ENCODE measurements at regions not wholly inside any gene's neighbourhood (a gene's known extent, or its start where the extent isn't known, plus 50 kb on each side); places are given as distances from the start of the nearest gene placed in this dataset.

DNA sequence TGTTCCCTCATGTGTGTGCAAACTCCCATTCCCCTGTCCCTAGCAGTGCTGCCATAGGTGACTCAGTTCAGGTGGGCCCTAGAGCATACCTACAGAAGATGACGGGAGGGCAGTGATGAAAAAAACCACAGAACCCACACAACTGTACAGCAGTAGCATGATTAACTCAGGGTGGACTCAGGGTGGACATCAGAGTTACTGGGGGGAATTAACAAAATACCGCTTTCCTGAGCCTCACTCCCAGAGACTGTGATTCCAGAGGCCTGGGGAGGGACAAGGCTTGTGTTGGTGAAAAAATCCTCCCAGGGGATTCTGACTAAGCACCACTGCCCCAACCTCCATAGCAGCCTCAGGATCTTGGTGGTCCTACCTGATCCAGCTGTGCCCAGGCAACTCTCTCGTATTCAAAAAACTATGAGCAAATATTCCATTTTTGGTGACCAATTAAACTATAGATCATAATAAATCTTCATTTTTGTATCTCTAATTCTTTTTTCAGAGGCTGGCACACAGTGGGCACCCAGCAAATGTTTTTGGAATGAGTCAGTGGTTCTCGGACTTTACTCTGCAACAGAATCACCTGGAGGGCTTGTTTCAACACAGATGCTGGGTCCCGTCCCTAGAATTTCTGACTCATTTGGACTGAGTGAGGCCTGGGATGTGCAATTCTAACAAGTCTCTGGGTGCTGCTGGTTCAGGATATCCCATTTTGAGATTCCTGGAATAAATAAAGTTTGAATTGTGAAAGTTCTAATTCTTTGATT lies 84.1 kb upstream of the NABP1 start:
- TF ChIP-seq, protein P1, sequence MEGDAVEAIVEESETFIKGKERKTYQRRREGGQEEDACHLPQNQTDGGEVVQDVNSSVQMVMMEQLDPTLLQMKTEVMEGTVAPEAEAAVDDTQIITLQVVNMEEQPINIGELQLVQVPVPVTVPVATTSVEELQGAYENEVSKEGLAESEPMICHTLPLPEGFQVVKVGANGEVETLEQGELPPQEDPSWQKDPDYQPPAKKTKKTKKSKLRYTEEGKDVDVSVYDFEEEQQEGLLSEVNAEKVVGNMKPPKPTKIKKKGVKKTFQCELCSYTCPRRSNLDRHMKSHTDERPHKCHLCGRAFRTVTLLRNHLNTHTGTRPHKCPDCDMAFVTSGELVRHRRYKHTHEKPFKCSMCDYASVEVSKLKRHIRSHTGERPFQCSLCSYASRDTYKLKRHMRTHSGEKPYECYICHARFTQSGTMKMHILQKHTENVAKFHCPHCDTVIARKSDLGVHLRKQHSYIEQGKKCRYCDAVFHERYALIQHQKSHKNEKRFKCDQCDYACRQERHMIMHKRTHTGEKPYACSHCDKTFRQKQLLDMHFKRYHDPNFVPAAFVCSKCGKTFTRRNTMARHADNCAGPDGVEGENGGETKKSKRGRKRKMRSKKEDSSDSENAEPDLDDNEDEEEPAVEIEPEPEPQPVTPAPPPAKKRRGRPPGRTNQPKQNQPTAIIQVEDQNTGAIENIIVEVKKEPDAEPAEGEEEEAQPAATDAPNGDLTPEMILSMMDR (IDR thresholded peaks at IDR 0.05) = no peak
- TF ChIP-seq POLR2A (IDR thresholded peaks at IDR 0.05) = no peak
- 55 to 62% methylated on average over 5 of the region's 5 CpGs for WGBS, 2 donors
- intact Hi-C loops (cut with DNase I; ENCODE audit: low total_unique reads) = no loop called here
- H3K4me3 ChIP-seq (ENCODE audit: low read depth, poor library complexity, severe bottlenecking) = no peak overlapping the region
- DNase-seq (ENCODE audit: low spot score in 2 of 2) = no peak

DNA sequence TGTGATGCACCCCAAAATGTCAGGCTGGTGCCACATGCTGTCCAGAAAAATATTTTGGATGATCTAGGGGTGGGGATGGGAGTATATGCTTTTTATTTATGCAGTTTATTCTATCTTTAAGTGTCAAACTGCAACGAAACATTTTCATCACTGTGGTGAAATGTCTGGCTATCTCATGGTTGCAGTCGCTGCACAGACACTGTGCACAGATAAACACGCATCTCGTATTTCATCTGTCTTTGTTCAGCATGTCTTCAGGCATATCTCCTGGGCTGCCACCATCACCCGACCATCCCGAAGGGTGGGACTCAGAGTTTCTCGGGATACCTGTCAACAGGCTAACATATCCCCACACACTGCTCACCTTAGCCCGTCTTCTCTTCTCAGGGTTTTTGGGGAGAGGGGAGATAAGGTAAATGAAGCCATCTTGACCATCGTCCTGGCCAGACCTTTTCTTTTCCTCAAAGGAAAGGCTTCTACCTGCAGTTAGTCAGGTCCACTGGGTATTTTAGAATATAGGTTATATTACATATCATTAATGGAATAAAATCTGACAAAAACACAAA lies 80.7 kb upstream of the NABP1 start:
- intact Hi-C loops (cut with DNase I; ENCODE audit: low total_unique reads) = no loop called here
- no peak for DNase-seq (ENCODE audit: low spot score in 2 of 2)
- no peak overlapping the region for H3K4me3 ChIP-seq (ENCODE audit: low read depth, poor library complexity, severe bottlenecking)
- WGBS, 2 donors = 75% methylated on average over 9 of the region's 9 CpGs
- TF ChIP-seq, protein P1 (IDR thresholded peaks at IDR 0.05) = no peak
- TF ChIP-seq POLR2A (IDR thresholded peaks at IDR 0.05) = no peak

DNA sequence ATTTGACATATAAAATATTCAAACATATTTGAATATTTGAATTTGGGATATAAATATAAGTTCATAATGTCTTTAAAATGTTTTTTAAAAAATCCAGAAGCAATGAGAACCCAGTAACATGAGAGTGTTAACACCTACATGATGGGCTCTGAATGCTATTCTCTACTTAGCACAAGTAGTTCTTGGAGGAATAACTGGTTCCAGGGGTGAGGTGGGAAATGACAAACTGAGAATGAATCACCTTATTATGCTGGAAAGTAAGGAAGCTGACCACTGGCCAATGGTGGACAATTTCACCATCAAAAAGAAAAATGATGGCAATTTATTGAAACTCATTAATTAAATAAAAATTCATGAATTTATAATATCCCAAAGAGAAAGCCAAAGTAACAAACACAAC lies 79.6 kb upstream of the NABP1 start:
- TF ChIP-seq, protein P1 (IDR thresholded peaks at IDR 0.05) = no peak
- TF ChIP-seq POLR2A (IDR thresholded peaks at IDR 0.05) = no peak
- no peak for DNase-seq (ENCODE audit: low spot score in 2 of 2)
- intact Hi-C loops (cut with DNase I; ENCODE audit: low total_unique reads) = no loop called here
- H3K4me3 ChIP-seq (ENCODE audit: low read depth, poor library complexity, severe bottlenecking) = no peak overlapping the region

DNA sequence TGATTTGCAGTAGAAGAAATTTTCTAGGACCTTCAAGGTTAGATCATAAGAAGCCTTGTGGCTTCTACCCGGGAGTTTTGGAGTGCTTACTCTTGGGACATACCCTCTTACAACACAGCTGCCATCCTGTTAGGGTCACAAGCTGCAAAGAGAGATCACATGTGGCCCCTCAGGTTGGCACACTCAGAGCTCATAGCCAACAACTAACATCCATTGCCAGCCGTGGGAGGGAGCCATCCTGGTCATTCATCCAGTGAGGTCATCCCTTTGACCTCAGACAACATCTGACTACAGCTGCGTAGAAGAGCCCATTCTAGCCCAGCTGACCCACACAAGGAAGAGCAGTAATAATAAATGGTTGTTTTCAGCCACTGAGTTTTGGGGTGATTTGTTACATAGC lies 76.9 kb upstream of the NABP1 start:
- 86 to 92% methylated on average over 3 of the region's 3 CpGs for WGBS, 2 donors

DNA sequence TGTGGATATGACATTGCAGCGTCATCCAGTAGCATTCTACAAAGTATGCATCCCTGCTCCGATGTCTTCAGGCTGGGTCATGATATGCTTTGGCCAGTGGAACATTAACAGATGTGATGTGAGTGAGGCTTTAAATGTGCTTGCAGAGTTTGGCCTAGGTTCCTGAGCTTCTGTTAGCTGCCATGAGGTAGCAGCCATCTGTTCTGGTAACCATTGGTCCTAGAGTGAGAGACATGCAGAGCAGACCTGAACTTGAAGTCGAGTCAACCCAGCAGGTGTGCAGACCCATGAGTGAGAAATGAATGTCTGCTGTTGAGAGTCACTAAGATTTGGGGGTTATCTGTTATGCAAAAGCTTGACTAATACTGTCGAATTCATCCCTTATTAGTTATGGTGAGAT lies 73.8 kb upstream of the NABP1 start:
- 92 to 96% methylated on average over 4 of the region's 4 CpGs for WGBS, 2 donors
- no peak for DNase-seq (ENCODE audit: low spot score in 2 of 2)
- H3K4me3 ChIP-seq (ENCODE audit: low read depth, poor library complexity, severe bottlenecking) = no peak overlapping the region
- TF ChIP-seq POLR2A (IDR thresholded peaks at IDR 0.05) = no peak
- TF ChIP-seq, protein P1 (IDR thresholded peaks at IDR 0.05) = no peak
- intact Hi-C loops (cut with DNase I; ENCODE audit: low total_unique reads) = no loop called here

More for the DNA sequence above, 76.9 kb upstream of the NABP1 start:
- H3K4me3 ChIP-seq (ENCODE audit: low read depth, poor library complexity, severe bottlenecking) = no peak overlapping the region
- DNase-seq (ENCODE audit: low spot score in 2 of 2) = no peak
- intact Hi-C loops (cut with DNase I; ENCODE audit: low total_unique reads) = no loop called here
- TF ChIP-seq POLR2A (IDR thresholded peaks at IDR 0.05) = no peak
- TF ChIP-seq, protein P1 (IDR thresholded peaks at IDR 0.05) = no peak

Data from lower leg skin (tissue), 4 donors.